AML-193 (cell line): ENCODE measurements at regions not wholly inside any gene's neighbourhood (a gene's known extent, or its start where the extent isn't known, plus 50 kb on each side); places are given as distances from the start of the nearest gene placed in this dataset.
A peak's percentile ranks its signal among the peaks of the same experiment; 100 is the strongest.

ENCODE experiments used
- DNase-seq, 2 experiments: peaks; one replicate each; lab custom pipeline; 2025; lab: John Stamatoyannopoulos, UW

DNA sequence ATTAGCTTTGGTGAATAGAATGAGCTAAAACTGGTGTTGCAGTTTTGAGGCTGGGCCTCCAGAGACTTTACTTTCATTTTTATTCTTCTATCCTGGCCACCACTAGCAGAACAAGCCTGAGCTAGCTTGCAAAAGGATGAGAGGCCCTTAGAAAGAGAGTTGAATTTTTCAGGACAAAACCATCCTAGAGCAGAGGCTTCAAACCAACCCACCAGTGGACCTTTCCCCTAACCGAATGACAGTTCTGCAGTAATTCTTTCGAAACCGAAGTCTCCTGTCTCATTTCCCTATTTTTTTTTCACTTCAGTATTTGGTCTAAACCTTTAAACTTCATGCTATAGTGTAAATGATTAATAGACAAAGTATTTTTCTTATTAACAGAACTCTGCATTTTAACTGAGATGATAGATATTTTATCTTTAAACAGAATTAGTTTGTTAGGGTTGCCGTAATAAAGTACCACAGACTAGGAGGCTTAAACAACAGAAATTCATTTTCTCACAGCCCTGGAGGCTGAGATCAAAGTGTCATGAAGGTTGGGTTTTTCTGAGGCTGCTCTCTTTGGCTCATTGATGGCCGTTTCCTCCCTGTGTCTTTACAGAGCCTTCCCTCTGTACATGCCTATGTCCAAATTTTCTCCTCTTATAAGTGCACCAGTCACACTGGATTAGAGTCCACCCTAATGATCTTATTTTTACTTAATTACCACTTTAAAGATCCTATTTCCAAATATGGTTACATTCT is 80.6 kb upstream of the PAK5 start:
- DNase-seq, result no peak

DNA sequence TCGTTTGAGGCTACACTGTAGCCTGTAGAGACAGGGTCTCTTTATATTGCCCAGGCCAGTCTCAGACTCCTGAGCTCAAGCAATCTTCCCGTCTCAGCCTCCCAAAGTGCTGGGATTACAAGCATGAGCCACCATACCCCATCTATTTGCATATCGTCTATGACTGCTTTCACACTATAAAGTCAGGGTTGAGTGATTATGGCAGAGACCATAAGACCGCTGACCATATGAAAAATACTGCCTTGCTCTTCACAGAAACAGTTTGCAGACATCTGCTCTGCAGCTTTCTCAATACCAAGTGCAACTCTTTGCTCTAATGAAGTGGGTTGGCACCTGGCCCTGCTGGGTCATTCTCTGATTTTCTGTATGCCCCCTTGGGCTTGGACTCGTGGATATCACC is 79.5 kb upstream of the PAK5 start:
- DNase-seq, result no peak

DNA sequence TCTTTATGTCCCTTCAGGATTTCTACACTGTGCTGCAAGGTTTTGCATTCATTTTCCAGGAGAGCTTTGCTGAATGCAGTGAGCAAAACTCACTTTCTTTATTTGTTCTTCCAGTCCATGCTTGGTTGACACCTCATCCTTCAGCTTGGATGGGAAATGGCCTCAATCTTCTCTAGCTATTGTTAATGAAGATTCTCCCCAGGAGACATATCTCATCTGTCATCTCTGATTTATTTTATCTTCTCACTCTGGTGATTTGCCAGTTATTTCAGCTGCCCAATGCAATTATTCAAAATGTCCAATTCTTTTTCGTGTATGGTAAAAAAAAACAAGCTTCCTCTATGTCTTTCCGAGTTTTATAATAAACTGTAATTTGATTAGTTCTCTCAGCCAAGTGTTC is 77.9 kb upstream of the PAK5 start:
- no peak for DNase-seq

DNA sequence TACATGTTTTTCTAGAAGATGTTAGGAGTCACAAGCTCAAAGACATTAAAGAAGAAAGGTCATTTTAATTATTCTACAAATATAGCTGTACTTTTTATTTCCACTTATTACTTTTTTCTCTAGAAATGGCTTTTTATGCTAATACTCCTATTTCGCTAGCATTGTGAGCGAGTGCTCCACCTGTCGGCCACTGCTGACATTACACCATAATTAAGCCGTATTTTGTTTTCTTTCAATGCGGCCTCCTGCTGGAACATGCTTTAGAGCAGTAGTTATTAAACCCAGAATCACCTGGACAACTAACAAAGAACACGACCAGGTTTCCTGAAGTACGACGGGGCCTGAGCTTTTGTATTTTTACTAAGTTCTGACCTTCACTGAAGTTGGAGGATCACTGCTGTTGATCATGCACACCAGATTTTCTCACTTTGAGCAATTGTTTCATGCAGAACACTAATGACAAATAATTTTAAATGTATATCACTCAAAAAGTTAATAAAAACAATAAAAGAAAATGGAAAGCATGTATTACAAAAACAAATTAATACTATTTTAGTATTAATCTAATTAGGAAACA is 74.1 kb upstream of the PAK5 start:
- DNase-seq, result peak; percentile 19 to 31

DNA sequence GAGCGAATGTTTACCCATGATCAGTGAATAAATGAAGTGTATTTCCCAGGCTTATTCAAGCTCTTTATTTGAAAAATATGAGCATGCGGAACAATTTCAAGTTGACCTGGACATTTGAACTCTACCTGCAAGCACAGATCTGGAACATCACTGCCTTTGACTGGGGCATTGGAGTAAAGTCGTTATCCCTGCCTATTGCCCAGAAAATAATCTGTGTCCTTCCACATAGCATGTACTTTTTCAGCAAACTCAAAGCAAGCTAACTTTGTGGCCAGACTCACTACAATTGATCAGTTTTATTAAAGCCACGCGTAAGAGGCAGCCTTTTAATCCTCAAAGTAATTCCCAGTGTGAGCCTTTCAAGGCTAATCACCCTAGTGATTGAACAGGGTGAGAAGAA is 73.4 kb upstream of the PAK5 start:
- no peak for DNase-seq

DNA sequence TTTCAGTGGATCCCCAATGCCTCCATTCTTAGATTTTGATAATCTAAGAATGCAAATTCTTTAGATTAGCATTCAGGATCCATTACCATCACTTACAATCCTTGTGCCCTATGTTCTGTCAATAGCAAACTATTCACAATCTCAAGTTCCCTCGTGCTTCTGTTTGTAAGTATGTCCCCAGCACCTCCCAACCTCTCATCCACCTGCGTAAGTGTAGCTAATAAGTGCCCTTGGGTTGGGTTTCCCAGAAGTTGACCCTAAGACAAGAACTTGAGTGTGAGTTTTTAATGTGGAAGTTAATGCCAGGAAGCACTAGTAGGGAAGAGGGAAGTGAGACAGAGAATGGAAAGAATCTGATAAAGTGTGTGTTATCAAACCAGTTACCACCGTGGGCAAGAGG is 72.6 kb upstream of the PAK5 start:
- no peak for DNase-seq

DNA sequence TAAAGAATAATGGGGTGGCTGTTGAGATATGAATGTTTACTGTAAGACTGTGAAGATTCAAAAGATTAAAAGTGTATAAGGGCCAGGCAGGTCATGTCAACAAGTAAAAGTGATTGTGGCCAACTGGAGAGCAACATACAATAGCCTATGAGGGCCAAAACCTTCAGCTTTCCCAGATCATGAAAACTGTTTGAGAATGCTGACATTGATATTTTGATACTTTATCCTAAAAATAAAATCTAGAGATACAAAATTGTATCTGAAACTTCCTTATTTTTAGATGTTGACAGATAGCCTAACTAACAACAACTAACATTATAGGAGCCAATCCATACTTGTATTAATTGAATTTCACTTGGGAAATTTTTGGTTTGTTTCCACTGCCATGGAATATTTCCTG is 70.3 kb upstream of the PAK5 start:
- no peak for DNase-seq

DNA sequence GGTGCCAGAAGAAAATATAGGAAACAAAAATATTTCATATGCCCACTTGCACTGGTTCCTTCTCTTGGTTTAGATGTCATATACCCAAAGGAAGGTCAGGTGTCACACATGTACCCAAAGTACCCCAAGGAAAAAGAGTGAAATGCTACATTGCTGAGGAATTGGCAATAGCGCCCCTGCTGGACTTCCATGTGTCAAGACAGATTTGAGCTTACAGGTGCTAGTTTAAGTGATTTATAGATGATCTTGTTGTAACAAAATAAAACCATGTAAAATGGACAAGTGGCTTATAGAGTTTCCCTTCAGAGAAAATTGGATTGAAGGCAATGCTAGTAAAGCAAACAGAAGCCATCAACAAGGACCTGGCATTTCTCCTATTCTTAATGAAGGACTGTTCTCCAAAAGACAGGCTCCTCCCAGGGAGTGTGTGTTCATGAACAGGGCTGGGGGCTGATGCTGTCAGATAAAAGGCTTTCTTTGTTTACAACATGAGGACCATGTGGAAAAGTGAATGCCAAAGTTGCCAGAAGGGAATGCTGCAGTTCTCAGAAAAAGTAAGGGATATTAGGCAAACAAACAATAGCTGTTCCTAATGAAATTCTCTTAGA is 64.3 kb upstream of the PAK5 start:
- DNase-seq, result peak in 1 of 2 experiments; percentile 12

DNA sequence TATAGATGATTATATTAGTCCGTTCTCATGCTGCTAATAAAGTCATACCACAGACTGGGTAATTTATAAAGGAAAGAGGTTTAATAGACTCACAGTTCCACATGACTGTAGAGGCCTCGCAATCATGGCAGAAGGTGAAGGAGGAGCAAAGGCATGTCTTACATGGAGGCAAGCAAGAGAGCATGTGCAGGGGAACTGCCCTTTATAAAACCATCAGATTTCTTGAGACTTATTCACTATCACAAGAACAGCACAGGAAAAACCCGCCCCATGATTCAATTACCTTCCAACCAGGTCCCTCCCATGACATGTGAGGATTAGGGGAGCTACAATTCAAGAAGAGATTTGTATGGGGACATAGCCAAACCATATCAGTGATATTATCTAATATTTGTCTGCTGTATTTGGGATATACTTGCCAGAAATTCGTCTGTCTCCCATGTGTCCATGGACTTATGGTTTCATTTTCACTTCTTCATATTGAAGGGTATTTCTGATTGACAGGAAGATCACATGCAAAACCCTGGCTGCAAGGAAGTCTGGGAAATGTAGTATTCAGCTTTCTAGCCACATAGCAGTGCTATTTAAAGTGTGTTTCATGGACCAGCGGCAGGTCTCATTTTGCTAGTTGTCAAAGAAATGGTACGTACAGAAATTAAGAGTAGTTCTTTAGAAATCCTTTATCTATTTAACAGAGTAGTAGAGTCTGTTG is 50.5 kb upstream of the PAK5 start:
- DNase-seq, result peak in 1 of 2 experiments; percentile 20
